Kidney (tissue), 13 donors: ENCODE measurements at regions not wholly inside any gene's neighbourhood (a gene's known extent, or its start where the extent isn't known, plus 50 kb on each side); places are given as distances from the start of the nearest gene placed in this dataset.

Experiments used
- DNase-seq, 5 donors: peaks; one replicate each; pipeline ENCODE4 v3.0.0-alpha.2; 2013 to 2020
- FAIRE-seq: peaks from 2 replicates; lab custom pipeline; 2012; peaks lifted over from hg19 to GRCh38; lab: Jason Lieb, UNC
- H3K27ac ChIP-seq, 2 donors: one replicate each; pipeline ENCODE4 v1.7.0; 2013; ENCODE audit warnings: low read depth in 2 of 2, low read length in 2 of 2, inconsistent platforms in 1 of 2
- H3K27me3 ChIP-seq: one replicate; pipeline ENCODE4 v1.7.1; 2013; ENCODE audit warnings: low read length, inconsistent platforms; ENCODE audit not compliant: control insufficient read depth, insufficient read depth
- H3K36me3 ChIP-seq, 3 donors: one replicate each; pipeline versions ENCODE4 v1.7.0 to v1.7.1; 2013; ENCODE audit warnings: low read length in 3 of 3, control low read depth in 1 of 3, inconsistent platforms in 1 of 3; ENCODE audit not compliant: insufficient read depth in 3 of 3, control insufficient read depth in 2 of 3
- H3K4me1 ChIP-seq, 3 donors: one replicate each; pipeline versions ENCODE4 v1.7.0 to v1.7.1; 2013; ENCODE audit warnings: low read length in 3 of 3, inconsistent platforms in 1 of 3, low read depth in 1 of 3; ENCODE audit not compliant: control insufficient read depth in 2 of 3, insufficient read depth in 2 of 3
- H3K4me3 ChIP-seq, 3 donors: one replicate each; pipeline versions ENCODE4 v1.7.0 to v1.8.1; 2013; ENCODE audit warnings: low read length in 3 of 3, control low read depth in 1 of 3, inconsistent platforms in 1 of 3
- H3K9ac ChIP-seq, 3 donors: one replicate each; pipeline versions ENCODE4 v1.7.0 to v1.7.1; 2013; ENCODE audit warnings: low read length in 3 of 3, control low read depth in 1 of 3, inconsistent platforms in 1 of 3
- H3K9me3 ChIP-seq, 3 donors: one replicate each; pipeline versions ENCODE4 v1.7.0 to v1.7.1; 2013; ENCODE audit warnings: low read length in 3 of 3, control low read depth in 1 of 3, inconsistent platforms in 1 of 3; ENCODE audit not compliant: control insufficient read depth in 2 of 3, insufficient read depth in 1 of 3
- CTCF ChIP-seq: IDR thresholded peaks from 3 replicates; pipeline ENCODE4 v1.5.1; 2012; ENCODE audit warnings: mild to moderate bottlenecking, moderate library complexity, borderline replicate concordance; ENCODE audit not compliant: insufficient read depth; ENCODE audit errors: extremely low read depth
- intact Hi-C: fragments of 100-400 bp; cut with DNase I; formaldehyde crosslinking; loops from one replicate; pipeline ENCODE4 v1.11.1; 2022
- donor health status: control.
- donor health status: control.
- donor health status: control.
- donor health status: control.
- donor health status: control.
- donor health status: DM: yes; HTN: yes; CAD: no.
- donor health status: Normal renal cell carcinoma (clear cell type).

- Histone ChIP-seq H3K9ac (no peak overlapping the region), H3K9me3 (peaks cover 0 to 5% (median 0%) of the 10 kb centered on the region in 3 donors), H3K27me3 (no peaks in the 10 kb centered on the region), H3K4me1 (no peaks in the 10 kb centered on the region), H3K4me3 (no peak overlapping the region), H3K36me3 (no peaks in the 10 kb centered on the region), H3K27ac (no peak overlapping the region)
- no peak for TF ChIP-seq CTCF
- intact Hi-C loops, result no loop called here
- DNase-seq (no peak), FAIRE-seq (no peak)
These were observed 87.2 kb upstream of the PDE5A start for GRCh38 chr4:119715490-119716445.

GRCh38 chr4:119709418-119709817 lies 80.8 kb upstream of the PDE5A start:
- no peaks in the 10 kb centered on the region for H3K4me1 ChIP-seq
- H3K9me3 ChIP-seq, result no peaks in the 10 kb centered on the region
- no peaks in the 10 kb centered on the region for H3K27me3 ChIP-seq
- intact Hi-C loops, result no loop called here
- FAIRE-seq, result no peak
- H3K36me3 ChIP-seq, result no peaks in the 10 kb centered on the region
- no peak overlapping the region for H3K27ac ChIP-seq
- no peak for DNase-seq
- H3K4me3 ChIP-seq, result no peak overlapping the region
- no peak overlapping the region for H3K9ac ChIP-seq
- no peak for TF ChIP-seq CTCF

GRCh38 chr4:119707336-119707735 lies 78.7 kb upstream of the PDE5A start:
- no peak overlapping the region for H3K4me3 ChIP-seq
- no peak for FAIRE-seq
- H3K36me3 ChIP-seq, result no peaks in the 10 kb centered on the region
- intact Hi-C loops, result no loop called here
- no peak for DNase-seq
- no peak for TF ChIP-seq CTCF
- H3K27ac ChIP-seq, result no peak overlapping the region
- no peaks in the 10 kb centered on the region for H3K9me3 ChIP-seq
- H3K27me3 ChIP-seq, result no peaks in the 10 kb centered on the region
- no peak overlapping the region for H3K9ac ChIP-seq
- no peaks in the 10 kb centered on the region for H3K4me1 ChIP-seq
